HG03039 (cell line): ENCODE measurements at regions not wholly inside any gene's neighbourhood (a gene's known extent, or its start where the extent isn't known, plus 50 kb on each side); places are given as distances from the start of the nearest gene placed in this dataset.

Experiments used
- ATAC-seq: cut with Tn5 transposase; IDR thresholded peaks from one replicate; pipeline ENCODE4 v1.9.1; 2021; ENCODE audit warnings: mild to moderate bottlenecking, moderate library complexity; ENCODE audit not compliant: unreplicated experiment

- ATAC-seq = no peak
Observed at GRCh38 chr1:190540366-190540765, 62.7 kb upstream of the BRINP3 start.

- ATAC-seq = no peak
Observed at GRCh38 chr1:190551638-190552037, 74.0 kb upstream of the BRINP3 start.

GRCh38 chr1:190560161-190560681 lies 82.6 kb upstream of the BRINP3 start:
- no peak for ATAC-seq

- ATAC-seq = no peak
Observed at GRCh38 chr1:190563230-190563629, 85.6 kb upstream of the BRINP3 start.

- ATAC-seq = no peak
Observed at GRCh38 chr1:190564117-190564516, 86.5 kb upstream of the BRINP3 start.

GRCh38 chr1:190578017-190578416 lies 100.4 kb upstream of the BRINP3 start:
- no peak for ATAC-seq

- no peak for ATAC-seq
Observed at GRCh38 chr1:190578526-190578925, 100.9 kb upstream of the BRINP3 start.

GRCh38 chr1:190579552-190580193 lies 102.0 kb upstream of the BRINP3 start:
- ATAC-seq = no peak

GRCh38 chr1:190583862-190584261 lies 106.2 kb upstream of the BRINP3 start:
- ATAC-seq = no peak

- no peak for ATAC-seq
Observed at GRCh38 chr1:190588424-190588823, 110.8 kb upstream of the BRINP3 start.

GRCh38 chr1:190595438-190595837 lies 117.8 kb upstream of the BRINP3 start:
- no peak for ATAC-seq

GRCh38 chr1:190597294-190597693 lies 119.6 kb upstream of the BRINP3 start:
- ATAC-seq = no peak

GRCh38 chr1:190599670-190600069 lies 122.0 kb upstream of the BRINP3 start:
- no peak for ATAC-seq

GRCh38 chr1:190602325-190602724 lies 124.7 kb upstream of the BRINP3 start:
- no peak for ATAC-seq

- ATAC-seq = no peak
Observed at GRCh38 chr1:190608282-190608681, 130.6 kb upstream of the BRINP3 start.

GRCh38 chr1:190615818-190616217 lies 138.2 kb upstream of the BRINP3 start:
- ATAC-seq = no peak

GRCh38 chr1:190616235-190616634 lies 138.6 kb upstream of the BRINP3 start:
- no peak for ATAC-seq

GRCh38 chr1:190619724-190620123 lies 142.1 kb upstream of the BRINP3 start:
- ATAC-seq = no peak

GRCh38 chr1:190633488-190633887 lies 155.8 kb upstream of the BRINP3 start:
- ATAC-seq = no peak

- no peak for ATAC-seq
Observed at GRCh38 chr1:190634134-190634533, 156.5 kb upstream of the BRINP3 start.

- no peak for ATAC-seq
Observed at GRCh38 chr1:190649553-190649952, 171.9 kb upstream of the BRINP3 start.

- ATAC-seq = no peak
Observed at GRCh38 chr1:190658907-190659306, 181.2 kb upstream of the BRINP3 start.

GRCh38 chr1:190663962-190664361 lies 186.3 kb upstream of the BRINP3 start:
- ATAC-seq = no peak
